Parathyroid adenoma (tissue), 2 donors: ENCODE measurements at regions not wholly inside any gene's neighbourhood (a gene's known extent, or its start where the extent isn't known, plus 50 kb on each side); places are given as distances from the start of the nearest gene placed in this dataset.

Experiments used
- H2AFZ ChIP-seq: fragments of 300-600 bp; sonication (generic); one replicate; pipeline ENCODE4 v1.7.0; 2017; ENCODE audit warnings: antibody characterized with exemption, mild to moderate bottlenecking
- H3K27ac ChIP-seq: fragments of 300-600 bp; sonication (generic); one replicate; pipeline ENCODE4 v1.7.0; 2017
- H3K27me3 ChIP-seq: fragments of 300-600 bp; sonication (generic); one replicate; pipeline ENCODE4 v1.7.0; 2017; ENCODE audit warnings: low read length; ENCODE audit not compliant: control insufficient read depth, insufficient read depth
- H3K36me3 ChIP-seq: fragments of 300-600 bp; sonication (generic); one replicate; pipeline ENCODE4 v1.7.0; 2017; ENCODE audit warnings: low read length; ENCODE audit not compliant: control insufficient read depth, insufficient read depth
- H3K4me1 ChIP-seq: fragments of 300-600 bp; sonication (generic); one replicate; pipeline ENCODE4 v1.7.0; 2017; ENCODE audit warnings: control low read depth
- H3K4me2 ChIP-seq: fragments of 300-600 bp; sonication (generic); one replicate; pipeline ENCODE4 v1.7.0; 2017; ENCODE audit warnings: low read length
- H3K4me3 ChIP-seq: fragments of 300-600 bp; sonication (generic); one replicate; pipeline ENCODE4 v1.7.0; 2017; ENCODE audit warnings: low read depth, low read length
- H3K79me2 ChIP-seq: fragments of 300-600 bp; sonication (generic); one replicate; pipeline ENCODE4 v1.7.0; 2017; ENCODE audit warnings: control low read depth
- H3K9ac ChIP-seq: fragments of 300-600 bp; sonication (generic); one replicate; pipeline ENCODE4 v1.7.0; 2017; ENCODE audit warnings: mild to moderate bottlenecking
- H3K9me3 ChIP-seq: fragments of 300-600 bp; sonication (generic); one replicate; pipeline ENCODE4 v1.7.0; 2017; ENCODE audit warnings: low read length; ENCODE audit not compliant: control insufficient read depth
- TF ChIP-seq, protein P1 (sequence below): fragments of 300-600 bp; sonication (generic); IDR thresholded peaks from one replicate; pipeline ENCODE4 v1.7.0; 2017; ENCODE audit warnings: antibody characterized with exemption, mild to moderate bottlenecking
- donor health status: primary hyperparathyroidism.

- no peaks in the 10 kb centered on the region for H3K4me1 ChIP-seq
- TF ChIP-seq, protein P1, sequence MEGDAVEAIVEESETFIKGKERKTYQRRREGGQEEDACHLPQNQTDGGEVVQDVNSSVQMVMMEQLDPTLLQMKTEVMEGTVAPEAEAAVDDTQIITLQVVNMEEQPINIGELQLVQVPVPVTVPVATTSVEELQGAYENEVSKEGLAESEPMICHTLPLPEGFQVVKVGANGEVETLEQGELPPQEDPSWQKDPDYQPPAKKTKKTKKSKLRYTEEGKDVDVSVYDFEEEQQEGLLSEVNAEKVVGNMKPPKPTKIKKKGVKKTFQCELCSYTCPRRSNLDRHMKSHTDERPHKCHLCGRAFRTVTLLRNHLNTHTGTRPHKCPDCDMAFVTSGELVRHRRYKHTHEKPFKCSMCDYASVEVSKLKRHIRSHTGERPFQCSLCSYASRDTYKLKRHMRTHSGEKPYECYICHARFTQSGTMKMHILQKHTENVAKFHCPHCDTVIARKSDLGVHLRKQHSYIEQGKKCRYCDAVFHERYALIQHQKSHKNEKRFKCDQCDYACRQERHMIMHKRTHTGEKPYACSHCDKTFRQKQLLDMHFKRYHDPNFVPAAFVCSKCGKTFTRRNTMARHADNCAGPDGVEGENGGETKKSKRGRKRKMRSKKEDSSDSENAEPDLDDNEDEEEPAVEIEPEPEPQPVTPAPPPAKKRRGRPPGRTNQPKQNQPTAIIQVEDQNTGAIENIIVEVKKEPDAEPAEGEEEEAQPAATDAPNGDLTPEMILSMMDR, result no peak
- H3K36me3 ChIP-seq, result no peaks in the 10 kb centered on the region
- no peak overlapping the region for H3K9ac ChIP-seq
- no peaks in the 10 kb centered on the region for H3K9me3 ChIP-seq
- H2AFZ ChIP-seq, result no peak overlapping the region
- no peak overlapping the region for H3K4me3 ChIP-seq
- H3K4me2 ChIP-seq, result no peak overlapping the region
- H3K27me3 ChIP-seq, result no peaks in the 10 kb centered on the region
- no peak overlapping the region for H3K27ac ChIP-seq
- H3K79me2 ChIP-seq, result no peaks in the 10 kb centered on the region
Observed at GRCh38 chr6:167504385-167504961, 179.6 kb downstream of the TTLL2 start.

DNA sequence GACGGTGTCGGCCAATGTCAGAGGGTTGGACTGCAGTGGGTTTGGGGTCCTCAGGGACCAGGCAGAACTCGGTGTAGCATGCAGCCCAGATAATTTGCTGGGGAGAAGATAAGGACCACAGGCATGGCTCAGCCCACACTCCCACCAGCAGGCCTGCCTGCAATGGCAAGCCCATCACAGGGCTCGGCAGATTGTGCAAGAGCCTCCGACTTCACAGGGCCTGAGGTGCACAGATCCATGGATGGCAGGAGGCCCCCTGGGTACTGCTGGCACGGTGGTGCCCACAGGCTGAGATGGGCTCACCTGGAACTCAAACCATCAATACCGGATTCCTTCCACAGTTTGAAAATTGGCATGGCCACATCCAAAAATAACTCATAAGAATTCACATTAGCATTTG, 180.3 kb downstream of the TTLL2 start:
- Histone ChIP-seq H3K9me3 (no peaks in the 10 kb centered on the region), H3K9ac (no peak overlapping the region), H2AFZ (no peak overlapping the region), H3K79me2 (no peaks in the 10 kb centered on the region), H3K4me2 (no peak overlapping the region), H3K36me3 (no peaks in the 10 kb centered on the region), H3K27me3 (no peaks in the 10 kb centered on the region), H3K27ac (no peak overlapping the region), H3K4me1 (no peaks in the 10 kb centered on the region), H3K4me3 (no peak overlapping the region)
- TF ChIP-seq, protein P1, result no peak

DNA sequence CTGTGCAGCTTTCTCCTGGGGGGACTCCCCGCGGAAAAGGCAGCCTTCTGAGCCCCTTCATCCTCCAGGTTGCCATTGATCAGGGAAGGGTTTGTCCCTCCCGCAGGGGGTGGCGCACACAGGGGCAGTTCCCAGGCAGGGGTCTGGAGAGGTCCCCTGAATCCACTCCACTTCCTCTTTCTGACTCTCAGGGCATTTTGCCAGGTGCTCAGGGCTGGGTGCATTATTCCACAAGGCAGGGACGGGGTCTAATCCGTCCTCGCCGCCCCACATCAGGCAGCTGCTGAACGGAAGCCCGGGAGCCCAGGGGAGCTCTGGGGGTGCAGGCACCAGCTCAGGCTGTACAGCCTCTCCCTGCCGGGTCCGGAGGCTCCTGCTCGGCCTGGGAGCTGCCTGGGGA, 180.9 kb downstream of the TTLL2 start:
- Histone ChIP-seq H3K9ac (no peak overlapping the region), H2AFZ (no peak overlapping the region), H3K9me3 (no peaks in the 10 kb centered on the region), H3K4me3 (no peak overlapping the region), H3K36me3 (no peaks in the 10 kb centered on the region), H3K27me3 (no peaks in the 10 kb centered on the region), H3K79me2 (no peaks in the 10 kb centered on the region), H3K4me1 (no peaks in the 10 kb centered on the region), H3K27ac (no peak overlapping the region), H3K4me2 (no peak overlapping the region)
- TF ChIP-seq, protein P1, result no peak

DNA sequence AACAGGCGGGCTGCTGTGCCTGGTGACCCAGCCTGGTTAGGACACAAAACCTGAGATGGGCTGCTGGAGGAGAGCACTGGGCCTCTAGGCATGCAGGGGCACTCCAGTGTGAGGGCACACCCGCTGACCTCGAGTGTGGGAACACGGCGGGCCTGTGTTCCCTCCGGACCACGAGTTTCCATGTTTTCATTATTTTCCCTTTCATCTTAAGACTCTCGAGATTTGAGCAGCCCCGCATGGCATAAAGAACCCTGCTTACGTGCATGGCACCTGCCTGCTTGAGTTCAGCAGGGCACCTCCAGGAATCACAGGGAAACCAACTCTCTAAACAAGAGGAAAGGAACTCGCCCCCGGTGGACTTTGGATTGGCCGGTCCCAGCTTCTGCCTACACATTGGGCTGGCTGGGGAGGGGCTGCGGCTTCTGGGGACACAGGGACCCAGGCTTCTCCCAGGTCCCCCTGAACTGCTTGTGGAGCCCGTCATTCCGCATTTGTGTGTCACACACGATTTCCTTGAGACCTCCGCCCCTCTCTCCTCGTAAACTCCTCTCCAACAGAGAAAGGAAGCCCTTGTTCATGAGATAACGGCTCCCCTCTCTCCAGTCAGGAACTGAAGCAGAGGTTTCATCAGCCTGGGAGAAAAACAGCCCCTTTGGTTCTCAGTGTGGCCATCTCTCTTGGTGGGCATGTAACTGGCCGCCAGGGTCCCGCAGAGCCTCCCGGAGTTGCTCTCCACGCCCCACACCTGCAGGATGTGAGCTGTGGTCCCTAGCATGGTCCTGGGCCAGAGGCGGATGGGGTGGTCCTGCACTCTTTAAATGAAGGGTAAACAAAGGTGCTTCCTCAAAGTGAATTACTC, 181.8 kb downstream of the TTLL2 start:
- Histone ChIP-seq H3K27ac (no peak overlapping the region), H3K4me1 (no peaks in the 10 kb centered on the region)

More for the DNA sequence above, 181.8 kb downstream of the TTLL2 start:
- Histone ChIP-seq H3K36me3 (no peaks in the 10 kb centered on the region), H3K27me3 (no peaks in the 10 kb centered on the region), H3K4me2 (no peak overlapping the region), H3K4me3 (no peak overlapping the region), H3K9ac (no peak overlapping the region), H3K9me3 (no peaks in the 10 kb centered on the region), H2AFZ (no peak overlapping the region), H3K79me2 (no peaks in the 10 kb centered on the region)
- TF ChIP-seq, protein P1, result no peak
